CD14-positive monocyte (primary cell): ENCODE measurements at regions not wholly inside any gene's neighbourhood (a gene's known extent, or its start where the extent isn't known, plus 50 kb on each side); places are given as distances from the start of the nearest gene placed in this dataset.
A peak's percentile ranks its signal among the peaks of the same experiment; 100 is the strongest.

Source experiments
- DNase-seq, 3 donors: peaks; one replicate each; pipeline ENCODE4 v3.0.0-alpha.2; 2011 to 2022
- H2AFZ ChIP-seq: 2 replicates; pipeline ENCODE4 v1.6.0; 2012; ENCODE audit warnings: mild to moderate bottlenecking, low read depth, low read length, inconsistent platforms; ENCODE audit not compliant: insufficient read depth, poor library complexity, severe bottlenecking
- H3K27ac ChIP-seq, 2 donors: 1 replicate in 1 of 2; 2 replicates in 1 of 2; pipeline ENCODE4 v1.5.1; 2012 to 2013; ENCODE audit warnings: low read length in 2 of 2, control low read depth in 1 of 2, inconsistent platforms in 1 of 2, low read depth in 1 of 2, mild to moderate bottlenecking in 1 of 2
- H3K27me3 ChIP-seq, 2 donors: one replicate each; pipeline versions ENCODE4 v1.6.0 to v1.6.1; 2011 to 2013; ENCODE audit warnings: low read length in 2 of 2; ENCODE audit not compliant: control insufficient read depth in 2 of 2, insufficient read depth in 2 of 2
- H3K36me3 ChIP-seq, 2 donors: replicated peaks in 1 of 2; 1 replicate in 1 of 2; 2 replicates in 1 of 2; pipeline versions ENCODE4 v1.5.1 to v1.6.1; 2012 to 2013; ENCODE audit warnings: low read length in 2 of 2, control low read depth in 1 of 2, inconsistent platforms in 1 of 2, mild to moderate bottlenecking in 1 of 2; ENCODE audit not compliant: insufficient read depth in 2 of 2, control insufficient read depth in 1 of 2
- H3K4me1 ChIP-seq, 2 donors: 1 replicate in 1 of 2; 2 replicates in 1 of 2; pipeline versions ENCODE4 v1.5.1 to v1.6.1; 2012 to 2013; ENCODE audit warnings: low read length in 2 of 2, control low read depth in 1 of 2, inconsistent platforms in 1 of 2, mild to moderate bottlenecking in 1 of 2, moderate library complexity in 1 of 2; ENCODE audit not compliant: insufficient read depth in 2 of 2, control insufficient read depth in 1 of 2
- H3K4me2 ChIP-seq: replicated peaks from 2 replicates; pipeline ENCODE3; 2012; ENCODE audit warnings: low read length, moderate library complexity, mild to moderate bottlenecking; ENCODE audit not compliant: poor library complexity, severe bottlenecking; ENCODE audit errors: extremely low read depth
- H3K4me3 ChIP-seq, 3 experiments: fragments of 200-600 bp in 1 of 3; sonication (generic) in 1 of 3; replicated peaks in 1 of 3; 1 replicate in 2 of 3; 2 replicates in 1 of 3; pipeline ENCODE4 v1.5.1; 2011 to 2013; ENCODE audit warnings: low read length in 3 of 3, mild to moderate bottlenecking in 3 of 3, control low read depth in 2 of 3, low read depth in 2 of 3, inconsistent platforms in 1 of 3, moderate library complexity in 1 of 3
- H3K79me2 ChIP-seq: 2 replicates; pipeline ENCODE4 v1.6.0; 2012; ENCODE audit warnings: mild to moderate bottlenecking, control low read depth, inconsistent platforms, low read length, moderate library complexity; ENCODE audit not compliant: insufficient read depth
- H3K9ac ChIP-seq: 2 replicates; pipeline ENCODE4 v1.6.0; 2017; ENCODE audit warnings: low read length, mild to moderate bottlenecking; ENCODE audit not compliant: insufficient read depth, poor library complexity, severe bottlenecking
- H3K9me3 ChIP-seq, 2 donors: replicated peaks in 1 of 2; 1 replicate in 1 of 2; 2 replicates in 1 of 2; pipeline versions ENCODE4 v1.5.1 to v1.6.1; 2012 to 2013; ENCODE audit warnings: low read length in 2 of 2, control low read depth in 1 of 2; ENCODE audit not compliant: control insufficient read depth in 1 of 2, insufficient read depth in 1 of 2
- H4K20me1 ChIP-seq: 2 replicates; pipeline ENCODE4 v1.6.0; 2012; ENCODE audit warnings: mild to moderate bottlenecking, low read length, control low read depth, moderate library complexity; ENCODE audit not compliant: insufficient read depth
- H3K27ac Mint-ChIP-seq, 7 donors: one replicate each; pipeline ENCODE4 v1.8.0; 2020; ENCODE audit warnings: mild to moderate bottlenecking in 7 of 7, mixed read lengths in 7 of 7, moderate library complexity in 6 of 7, inconsistent platforms in 2 of 7
- H3K27me3 Mint-ChIP-seq, 3 donors: one replicate each; pipeline ENCODE4 v1.8.0; 2021 to 2022; ENCODE audit warnings: low read depth in 3 of 3, mild to moderate bottlenecking in 3 of 3, mixed read lengths in 3 of 3, moderate library complexity in 3 of 3, inconsistent platforms in 1 of 3
- H3K36me3 Mint-ChIP-seq, 2 donors: one replicate each; pipeline ENCODE4 v1.8.0; 2020; ENCODE audit warnings: mixed read lengths in 2 of 2, inconsistent platforms in 1 of 2, mild to moderate bottlenecking in 1 of 2
- H3K4me1 Mint-ChIP-seq: one replicate; pipeline ENCODE4 v1.8.0; 2020; ENCODE audit warnings: mild to moderate bottlenecking, mixed read lengths
- H3K4me3 Mint-ChIP-seq, 2 donors: one replicate each; pipeline ENCODE4 v1.8.0; 2020; ENCODE audit warnings: mild to moderate bottlenecking in 2 of 2, mixed read lengths in 2 of 2, moderate library complexity in 1 of 2
- H3K9me3 Mint-ChIP-seq, 7 donors: one replicate each; pipeline ENCODE4 v1.8.0; 2020 to 2022; ENCODE audit warnings: mixed read lengths in 7 of 7, mild to moderate bottlenecking in 6 of 7, moderate library complexity in 6 of 7, inconsistent platforms in 2 of 7
- CTCF ChIP-seq: fragments of 200-600 bp; IDR thresholded peaks from one replicate; pipeline ENCODE4 v1.8.0; 2022; ENCODE audit warnings: antibody characterized with exemption, mild to moderate bottlenecking
- WGBS: methylation state at CpG from one replicate; pipeline ENCODE4 v1.1.5; 2013; ENCODE audit warnings: missing lambda C conversion rate; ENCODE audit not compliant: insufficient coverage; 5-methylcytosine and 5-hydroxymethylcytosine counted together
- intact Hi-C, 2 donors: fragments of 100-400 bp; cut with micrococcal nuclease; formaldehyde crosslinking; loops; one replicate each; pipeline versions ENCODE4 v1.15.0 to v1.15.1; 2023

GRCh38 chr17:79162012-79162963, 87.7 kb downstream of the ENGASE start:
- H3K27me3 ChIP-seq: no peaks in the 10 kb centered on the region

More at GRCh38 chr17:79162012-79162963, 87.7 kb downstream of the ENGASE start:
- no peak for TF ChIP-seq CTCF
- WGBS: 84% methylated on average over 23 of the region's 26 CpGs
- H3K9me3 ChIP-seq: no peaks in the 10 kb centered on the region
- no peak overlapping the region for H3K9ac ChIP-seq
- no peaks in the 10 kb centered on the region for H3K36me3 ChIP-seq
- H3K4me3 ChIP-seq: no peak overlapping the region
- peaks cover 6 to 7% of the 10 kb centered on the region in 2 donors for H3K4me1 ChIP-seq
- no peak for DNase-seq
- H3K4me2 ChIP-seq: no peak overlapping the region
- Mint-ChIP-seq H3K4me3 (no peak overlapping the region), H3K27ac (peak overlapping the region in 1 of 7 donors; percentile 57), H3K27me3 (peaks cover 0 to 2% (median 2%) of the 10 kb centered on the region in 3 donors), H3K4me1 (peaks cover 8% of the 10 kb centered on the region), H3K9me3 (peaks cover 0 to 5% (median 0%) of the 10 kb centered on the region in 7 donors), H3K36me3 (no peaks in the 10 kb centered on the region)
- H4K20me1 ChIP-seq: no peaks in the 10 kb centered on the region
- H3K27ac ChIP-seq: no peak overlapping the region
- no peak overlapping the region for H2AFZ ChIP-seq
- intact Hi-C loops: no loop called here
- no peaks in the 10 kb centered on the region for H3K79me2 ChIP-seq
